Mucosa of descending colon (tissue), 3 donors: ENCODE measurements at regions not wholly inside any gene's neighbourhood (a gene's known extent, or its start where the extent isn't known, plus 50 kb on each side); places are given as distances from the start of the nearest gene placed in this dataset.
"Not testable (repeated sequence)": the region's sequence is repeated elsewhere in the genome, so short reads cannot be mapped to it uniquely, and the experiment has no call there.

Source experiments
- ATAC-seq: fragments of 200-7000 bp; cut with Tn5 transposase; one replicate; pipeline ENCODE4 v1.9.1; 2020; ENCODE audit warnings: mild to moderate bottlenecking, moderate library complexity
- DNase-seq, 3 donors: peaks; one replicate each; pipeline ENCODE4 v3.0.0-alpha.2; 2020
- H3K36me3 ChIP-seq: fragments of 200-600 bp; one replicate; pipeline ENCODE4 v1.8.0; 2021; ENCODE audit warnings: low read depth, mild to moderate bottlenecking
- H3K4me1 ChIP-seq: fragments of 200-600 bp; one replicate; pipeline ENCODE4 v1.8.0; 2021; ENCODE audit warnings: low read depth, mild to moderate bottlenecking
- H3K4me3 ChIP-seq: fragments of 200-600 bp; one replicate; pipeline ENCODE4 v1.8.0; 2021; ENCODE audit warnings: mild to moderate bottlenecking
- H3K9me3 ChIP-seq: fragments of 200-600 bp; one replicate; pipeline ENCODE4 v1.8.0; 2021; ENCODE audit warnings: mild to moderate bottlenecking
- CTCF ChIP-seq: fragments of 200-600 bp; IDR thresholded peaks from one replicate; pipeline ENCODE4 v1.8.0; 2022; ENCODE audit warnings: antibody characterized with exemption, mild to moderate bottlenecking
- intact Hi-C, 2 donors: fragments of 100-400 bp; cut with DNase I in 1 of 2; cut with micrococcal nuclease in 1 of 2; formaldehyde crosslinking; loops; one replicate each; pipeline versions ENCODE4 v1.11.0 to v1.11.1; 2022; cut with DNase I, micrococcal nuclease
- donor health status: DM: no; HTN: no; CAD: no; lungs with moderate emphysema.
- donor health status: DM: no; HTN: no; CAD: no.
- donor health status: DM: no; HTN: yes; CAD: no.

GRCh38 chr16:80100846-80101451 is 439.8 kb upstream of the DYNLRB2 start:
- TF ChIP-seq CTCF = no peak
- Histone ChIP-seq H3K9me3 (no peaks in the 10 kb centered on the region), H3K36me3 (no peaks in the 10 kb centered on the region), H3K4me3 (no peak overlapping the region), H3K4me1 (no peaks in the 10 kb centered on the region)
- intact Hi-C loops = no loop called here
- ATAC-seq = no peak
- no peak for DNase-seq

- DNase-seq (no peak), ATAC-seq (no peak)
- Histone ChIP-seq H3K4me1 (no peaks in the 10 kb centered on the region), H3K4me3 (no peak overlapping the region), H3K9me3 (no peaks in the 10 kb centered on the region), H3K36me3 (no peaks in the 10 kb centered on the region)
- intact Hi-C loops = no loop called here
- TF ChIP-seq CTCF = no peak
Observed at GRCh38 chr16:80100186-80100585, 440.6 kb upstream of the DYNLRB2 start.

DNA sequence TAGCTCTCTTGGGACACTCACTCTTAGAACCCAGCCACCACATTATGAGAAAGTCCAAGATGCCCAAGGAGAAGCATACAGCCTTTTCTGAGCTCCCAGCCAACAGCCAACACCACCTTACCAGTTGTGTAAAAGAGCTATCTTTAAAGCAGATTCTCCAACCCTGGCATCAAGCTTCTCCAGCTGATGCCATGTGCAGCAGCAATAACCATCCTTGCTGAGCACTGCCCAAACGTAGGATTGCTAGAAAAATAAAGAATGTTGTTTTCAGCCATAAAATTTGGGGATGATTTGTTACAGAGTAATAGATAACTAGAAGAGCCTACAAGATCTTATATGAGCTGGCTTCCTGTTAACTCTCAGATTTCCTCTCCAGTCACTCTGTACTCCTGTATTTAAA is 443.7 kb upstream of the DYNLRB2 start:
- H3K4me3 ChIP-seq = no peak overlapping the region
- intact Hi-C loops = no loop called here
- ATAC-seq (no peak), DNase-seq (no peak)
- TF ChIP-seq CTCF = no peak
- no peaks in the 10 kb centered on the region for H3K9me3 ChIP-seq
- H3K36me3 ChIP-seq = no peaks in the 10 kb centered on the region
- H3K4me1 ChIP-seq = no peaks in the 10 kb centered on the region

- Histone ChIP-seq H3K9me3 (no peaks in the 10 kb centered on the region), H3K4me3 (no peak overlapping the region), H3K36me3 (no peaks in the 10 kb centered on the region), H3K4me1 (no peaks in the 10 kb centered on the region)
- ATAC-seq (no peak), DNase-seq (no peak)
- intact Hi-C loops = no loop called here
- no peak for TF ChIP-seq CTCF
Observed at GRCh38 chr16:80092681-80093080, 448.1 kb upstream of the DYNLRB2 start.

DNA sequence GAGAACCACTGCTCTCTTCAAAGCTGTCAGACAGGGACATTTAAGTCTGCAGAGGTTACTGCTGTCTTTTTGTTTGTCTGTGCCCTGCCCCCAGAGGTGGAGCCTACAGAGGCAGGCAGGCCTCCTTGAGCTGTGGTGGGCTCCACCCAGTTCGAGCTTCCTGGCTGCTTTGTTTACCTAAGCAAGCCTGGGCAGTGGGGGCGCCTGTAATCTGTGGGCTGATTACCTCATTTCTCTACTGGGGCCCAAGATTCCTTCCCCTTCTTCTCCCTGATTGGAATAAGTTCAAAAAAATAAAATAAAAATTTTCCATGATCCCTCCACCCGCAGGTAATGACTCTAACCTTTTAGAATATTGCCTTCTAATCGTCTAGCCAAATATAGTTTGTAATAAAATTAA is 449.3 kb upstream of the DYNLRB2 start:
- ATAC-seq = not testable (repeated sequence)

DNA sequence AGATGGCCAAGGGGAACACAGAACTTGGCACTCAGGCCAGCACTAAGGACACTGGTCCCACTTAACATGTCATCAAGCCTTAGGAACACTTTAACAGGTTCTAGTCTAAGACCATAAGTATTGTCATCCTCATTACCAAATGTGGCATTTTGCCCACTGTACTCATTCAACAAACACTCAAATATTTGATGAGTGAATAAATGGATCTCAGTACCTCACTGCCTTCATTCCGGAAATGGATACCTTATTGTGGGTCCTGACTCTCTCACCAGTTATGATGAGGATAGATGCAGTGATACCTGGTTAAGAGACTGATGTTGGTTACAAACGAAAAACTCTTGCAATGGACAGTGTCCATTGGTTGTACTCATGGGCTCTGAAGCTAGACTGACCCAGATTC is 455.2 kb upstream of the DYNLRB2 start:
- ATAC-seq = no peak
- no peak for TF ChIP-seq CTCF
- no peaks in the 10 kb centered on the region for H3K4me1 ChIP-seq
- no peak overlapping the region for H3K4me3 ChIP-seq
- H3K36me3 ChIP-seq = no peaks in the 10 kb centered on the region
- intact Hi-C loops = no loop called here
- no peak for DNase-seq
- no peaks in the 10 kb centered on the region for H3K9me3 ChIP-seq

More for the DNA sequence above, 449.3 kb upstream of the DYNLRB2 start:
- H3K4me3 ChIP-seq, H3K4me1 ChIP-seq, H3K36me3 ChIP-seq, intact Hi-C loops, H3K9me3 ChIP-seq: not testable (repeated sequence)
- peak in 1 of 3 donors; percentile 10 for DNase-seq
